GM12872 (cell line): ENCODE measurements at regions not wholly inside any gene's neighbourhood (a gene's known extent, or its start where the extent isn't known, plus 50 kb on each side); places are given as distances from the start of the nearest gene placed in this dataset.

Source experiments
- TF ChIP-seq, protein P1 (sequence below): IDR thresholded peaks from 3 replicates; pipeline ENCODE4 v1.5.1; 2011; ENCODE audit warnings: low read depth, mild to moderate bottlenecking, low read length, moderate library complexity; ENCODE audit not compliant: insufficient read depth

DNA sequence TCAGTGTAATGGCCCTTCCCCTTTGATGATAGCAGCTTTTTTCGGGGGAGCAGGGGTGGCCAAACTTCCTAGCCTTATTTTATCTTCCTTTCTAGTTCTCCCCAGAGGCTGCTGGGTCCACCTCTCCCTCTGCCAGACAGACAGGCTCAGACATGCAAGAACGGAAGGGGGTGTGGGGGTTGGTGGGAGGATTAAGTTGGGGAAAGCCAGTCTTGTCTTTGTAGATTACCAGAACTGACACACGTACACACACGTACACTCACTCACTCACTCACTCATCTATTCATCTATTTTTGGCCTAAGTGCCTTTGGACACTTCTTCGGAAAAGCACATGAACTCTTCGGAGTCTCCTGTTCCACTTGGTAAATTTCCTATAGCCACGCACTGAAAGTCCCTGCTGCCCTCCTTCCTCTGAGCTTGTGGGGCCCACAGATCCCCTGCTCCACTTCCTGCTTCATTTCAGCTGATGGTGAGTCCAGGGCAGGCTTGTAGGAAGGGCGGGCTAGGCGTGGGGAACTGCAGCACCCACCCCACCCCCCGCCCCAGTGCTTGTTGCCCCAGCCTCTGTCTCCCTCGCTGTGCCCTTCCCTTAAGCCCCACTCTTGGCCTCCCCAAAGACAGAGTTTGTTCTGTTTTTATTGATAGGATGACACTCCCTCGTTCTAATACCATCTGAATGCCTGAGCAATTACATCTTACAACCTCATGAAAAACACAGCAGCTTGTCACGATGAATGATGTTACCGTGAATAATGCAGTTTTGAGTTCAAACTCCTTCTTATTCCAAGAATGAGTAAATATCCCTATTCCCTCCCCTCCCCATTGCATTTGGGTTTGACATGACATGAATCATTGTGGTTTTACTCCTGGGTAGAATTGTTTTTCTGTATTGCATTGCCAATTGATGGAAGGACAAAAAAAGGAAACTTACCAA, 60.7 kb upstream of the ATP5PO start:
- TF ChIP-seq, protein P1, sequence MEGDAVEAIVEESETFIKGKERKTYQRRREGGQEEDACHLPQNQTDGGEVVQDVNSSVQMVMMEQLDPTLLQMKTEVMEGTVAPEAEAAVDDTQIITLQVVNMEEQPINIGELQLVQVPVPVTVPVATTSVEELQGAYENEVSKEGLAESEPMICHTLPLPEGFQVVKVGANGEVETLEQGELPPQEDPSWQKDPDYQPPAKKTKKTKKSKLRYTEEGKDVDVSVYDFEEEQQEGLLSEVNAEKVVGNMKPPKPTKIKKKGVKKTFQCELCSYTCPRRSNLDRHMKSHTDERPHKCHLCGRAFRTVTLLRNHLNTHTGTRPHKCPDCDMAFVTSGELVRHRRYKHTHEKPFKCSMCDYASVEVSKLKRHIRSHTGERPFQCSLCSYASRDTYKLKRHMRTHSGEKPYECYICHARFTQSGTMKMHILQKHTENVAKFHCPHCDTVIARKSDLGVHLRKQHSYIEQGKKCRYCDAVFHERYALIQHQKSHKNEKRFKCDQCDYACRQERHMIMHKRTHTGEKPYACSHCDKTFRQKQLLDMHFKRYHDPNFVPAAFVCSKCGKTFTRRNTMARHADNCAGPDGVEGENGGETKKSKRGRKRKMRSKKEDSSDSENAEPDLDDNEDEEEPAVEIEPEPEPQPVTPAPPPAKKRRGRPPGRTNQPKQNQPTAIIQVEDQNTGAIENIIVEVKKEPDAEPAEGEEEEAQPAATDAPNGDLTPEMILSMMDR: no peak

DNA sequence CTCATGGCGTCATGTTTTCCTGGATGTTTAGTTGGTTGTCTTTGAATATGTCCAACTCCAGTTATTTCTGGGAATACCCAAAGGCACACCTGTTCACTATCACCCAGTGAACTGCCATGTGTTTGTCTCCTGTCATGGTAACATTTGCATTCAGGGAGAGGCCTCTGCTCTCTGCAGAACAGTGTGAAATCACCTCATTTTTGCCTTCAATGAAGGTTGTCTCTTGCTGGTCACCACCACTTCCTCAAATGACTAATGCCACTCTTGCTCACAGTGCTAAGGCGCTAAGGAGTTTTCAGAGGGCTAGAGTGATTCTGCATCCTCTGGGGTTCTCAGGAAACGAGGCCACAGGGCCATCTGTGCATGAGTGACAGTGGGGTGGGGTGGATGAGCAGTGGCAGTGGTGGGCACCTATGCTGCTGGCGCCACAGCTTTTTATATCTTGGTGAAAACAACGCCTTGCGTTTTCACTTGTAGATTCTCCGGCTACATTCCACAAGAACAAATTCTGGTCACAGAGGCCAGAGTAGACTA, 60.0 kb upstream of the ATP5PO start:
- TF ChIP-seq, protein P1: 0 out of 3 replicates have a peak, but pooled peaks have one; percentile 11

DNA sequence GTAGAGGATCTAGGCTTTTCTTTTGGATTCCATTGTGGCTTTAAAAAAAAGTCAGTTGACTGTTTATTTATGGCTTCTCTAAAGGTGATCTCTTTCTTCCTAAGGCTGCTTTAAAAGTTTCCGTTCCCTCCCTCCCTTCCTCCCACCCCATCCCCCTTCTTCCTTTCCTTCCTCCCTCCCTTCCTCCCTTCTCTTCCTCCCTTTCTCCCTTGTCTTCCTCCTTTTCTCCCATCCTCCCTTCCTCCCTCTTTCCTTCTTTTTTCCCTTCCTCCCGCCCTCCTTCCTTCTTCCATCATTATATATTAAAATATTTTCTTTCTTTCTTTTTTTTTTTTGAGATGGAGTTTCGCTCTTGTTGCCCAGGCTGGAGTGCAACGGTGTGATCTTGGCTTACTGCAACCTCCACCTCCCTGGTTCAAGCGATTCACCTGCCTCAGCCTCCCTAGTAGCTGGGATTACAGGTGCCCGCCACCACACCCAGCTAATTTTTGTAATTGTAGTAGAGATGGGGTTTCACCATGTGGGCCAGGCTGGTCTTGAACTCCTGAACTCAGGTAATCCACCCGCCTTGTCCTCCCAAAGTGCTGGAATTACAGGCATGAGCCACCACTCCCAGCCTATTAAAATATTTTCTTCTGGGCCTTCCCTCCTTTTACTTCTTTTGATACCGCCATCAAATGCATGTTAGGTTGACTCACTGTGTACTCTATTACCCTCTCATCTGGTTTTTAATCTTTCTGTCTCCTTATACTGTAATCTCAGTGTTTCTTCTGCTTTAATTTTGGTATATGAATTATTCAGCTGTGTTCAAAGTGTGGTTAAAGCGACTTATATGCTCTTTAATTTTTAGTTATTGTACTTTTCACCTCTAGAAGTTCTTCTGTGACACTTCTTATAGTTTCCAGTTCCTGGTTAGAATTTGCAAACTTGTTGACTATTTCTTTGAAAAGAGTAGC, 59.2 kb upstream of the ATP5PO start:
- TF ChIP-seq, protein P1: no peak

DNA sequence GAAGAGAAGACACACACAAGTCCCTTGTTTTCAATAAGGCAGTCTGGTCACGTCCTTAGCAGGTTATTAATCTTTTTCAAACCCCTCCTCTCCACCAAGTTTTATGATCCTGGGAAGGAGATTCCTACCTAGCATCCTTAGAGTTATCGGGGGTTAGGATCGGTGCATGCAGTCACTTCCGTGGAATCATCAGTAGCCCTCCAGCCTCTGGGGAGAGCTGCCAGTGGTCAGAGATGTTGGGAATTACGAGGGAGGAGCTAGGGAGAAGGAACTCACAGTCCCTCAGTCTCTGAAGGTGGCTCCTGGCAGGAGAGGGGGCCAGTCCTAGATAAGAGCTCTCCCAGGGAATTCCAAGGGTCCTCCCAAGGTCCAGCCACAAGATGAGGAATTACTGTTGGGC, 57.7 kb upstream of the ATP5PO start:
- TF ChIP-seq, protein P1: no peak

DNA sequence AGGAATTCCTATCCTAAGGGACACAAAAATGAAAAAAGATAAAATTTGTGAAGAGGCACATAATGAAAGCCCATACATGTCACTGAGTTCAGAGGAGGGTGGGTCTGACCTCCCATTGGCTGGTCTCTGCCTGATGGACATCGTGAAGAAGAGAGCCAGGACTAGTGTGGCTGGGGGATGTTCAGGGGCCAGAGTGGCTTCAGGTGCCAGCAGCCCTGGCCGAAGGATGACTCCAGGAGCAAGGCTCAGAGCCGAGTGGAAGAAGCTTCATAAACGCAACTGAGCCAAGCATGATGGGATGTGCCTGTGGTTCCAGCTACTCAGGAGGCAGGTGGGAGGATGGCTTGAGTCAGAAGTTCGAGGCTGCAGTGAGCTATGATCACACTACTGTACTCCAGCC, 56.9 kb upstream of the ATP5PO start:
- TF ChIP-seq, protein P1: no peak

DNA sequence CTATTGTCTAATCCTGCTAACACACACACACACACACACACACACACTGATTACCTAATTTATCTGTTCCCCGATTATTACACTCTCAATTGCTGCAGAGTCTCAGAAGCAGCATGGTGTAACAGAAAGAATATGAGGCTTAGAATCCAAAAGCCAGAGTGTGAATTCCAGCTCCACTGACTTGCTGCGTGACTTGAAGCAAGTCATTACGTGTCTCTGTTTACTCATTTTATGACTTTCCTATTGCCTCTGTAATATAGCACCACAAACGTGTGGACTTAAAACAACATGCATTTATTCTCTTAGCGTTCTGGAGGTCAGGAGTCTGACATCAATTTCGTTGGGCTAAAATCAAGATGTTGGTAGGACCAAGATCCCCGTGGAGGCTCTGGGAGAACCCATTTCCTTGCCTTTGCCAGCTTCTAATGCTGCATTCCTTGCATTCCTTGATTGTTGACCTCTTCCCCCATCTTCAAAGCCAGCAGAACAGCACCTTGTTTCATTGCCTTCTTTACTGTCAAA, 55.9 kb upstream of the ATP5PO start:
- TF ChIP-seq, protein P1: no peak
